HG02798 (cell line): ENCODE measurements at regions not wholly inside any gene's neighbourhood (a gene's known extent, or its start where the extent isn't known, plus 50 kb on each side); places are given as distances from the start of the nearest gene placed in this dataset.
"Not testable (repeated sequence)": the region's sequence is repeated elsewhere in the genome, so short reads cannot be mapped to it uniquely, and the experiment has no call there.

ENCODE experiments used
- ATAC-seq: cut with Tn5 transposase; IDR thresholded peaks from one replicate; pipeline ENCODE4 v1.9.1; 2021; ENCODE audit warnings: mild to moderate bottlenecking; ENCODE audit not compliant: unreplicated experiment, poor library complexity

DNA sequence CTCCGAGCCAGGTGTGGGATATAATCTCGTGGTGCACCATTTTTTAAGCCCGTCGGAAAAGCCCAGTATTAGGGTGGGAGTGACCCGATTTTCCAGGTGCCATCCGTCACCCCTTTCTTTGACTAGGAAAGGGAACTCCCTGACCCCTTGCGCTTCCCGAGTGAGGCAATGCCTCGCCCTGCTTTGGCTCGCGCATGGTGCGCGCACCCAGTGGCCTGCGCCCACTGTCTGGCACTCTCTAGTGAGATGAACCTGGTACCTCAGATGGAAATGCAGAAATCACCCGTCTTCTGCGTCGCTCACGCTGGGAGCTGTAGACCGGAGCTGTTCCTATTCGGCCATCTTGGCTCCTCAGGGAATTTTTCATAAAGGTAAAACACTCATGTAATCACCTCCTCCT is 63.9 kb downstream of the RWDD3 start:
- not testable (repeated sequence) for ATAC-seq

DNA sequence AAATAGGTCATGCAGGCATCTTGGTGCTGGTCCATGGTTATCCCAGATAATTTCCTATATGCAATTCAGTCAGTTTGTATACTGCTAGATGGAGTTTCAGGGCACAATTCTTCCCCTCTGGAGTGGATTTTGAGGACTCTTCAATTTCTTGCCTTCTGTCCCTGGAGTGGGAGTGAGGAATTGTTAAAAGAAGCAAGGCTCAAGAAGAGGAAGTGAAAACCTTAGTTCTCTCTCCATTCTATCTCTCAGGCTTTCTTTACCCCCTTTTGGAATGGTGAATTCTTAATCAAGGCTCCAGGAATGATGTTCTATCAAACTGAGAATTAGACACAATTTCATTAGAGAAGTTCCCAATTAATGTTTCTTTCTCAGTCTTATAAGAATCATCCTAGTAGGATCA is 67.1 kb downstream of the RWDD3 start:
- no peak for ATAC-seq

DNA sequence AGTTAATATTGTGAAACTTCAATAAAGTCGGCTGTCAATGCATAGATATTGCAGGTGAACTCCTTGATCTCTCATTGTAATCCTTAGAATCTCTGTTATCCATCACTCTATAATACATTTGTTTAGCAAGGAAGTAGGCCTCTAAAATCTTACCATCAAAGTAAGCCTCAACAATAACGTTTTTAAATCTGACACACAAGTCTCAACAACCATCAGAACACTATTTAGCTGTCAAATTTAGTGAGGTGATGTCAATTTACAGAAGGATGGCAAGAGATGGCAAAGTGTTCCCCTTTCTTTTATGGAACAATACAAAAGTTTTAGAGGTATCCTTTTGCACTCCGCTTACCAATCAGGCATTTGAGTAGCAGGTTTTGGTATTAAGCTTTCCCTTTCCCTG is 67.6 kb downstream of the RWDD3 start:
- no peak for ATAC-seq

DNA sequence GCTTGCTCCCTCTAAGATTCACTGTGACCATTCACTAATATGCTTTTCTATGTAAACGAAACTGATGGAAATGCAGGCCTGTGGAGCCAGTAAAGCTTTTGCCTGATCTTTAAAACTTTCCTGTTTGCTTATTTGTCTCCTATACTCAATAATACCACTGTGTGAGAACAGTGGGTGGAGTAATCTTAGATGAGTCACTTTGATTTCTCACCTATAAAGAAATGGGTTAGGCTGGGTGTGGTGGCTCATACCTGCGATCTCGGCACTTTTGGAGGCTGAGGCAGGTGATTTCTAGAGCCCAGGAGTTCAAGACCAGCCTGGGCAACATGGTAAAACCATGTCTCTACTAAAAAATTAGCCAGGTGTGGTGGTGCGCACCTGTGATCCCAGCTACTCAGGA is 70.8 kb downstream of the RWDD3 start:
- no peak for ATAC-seq

DNA sequence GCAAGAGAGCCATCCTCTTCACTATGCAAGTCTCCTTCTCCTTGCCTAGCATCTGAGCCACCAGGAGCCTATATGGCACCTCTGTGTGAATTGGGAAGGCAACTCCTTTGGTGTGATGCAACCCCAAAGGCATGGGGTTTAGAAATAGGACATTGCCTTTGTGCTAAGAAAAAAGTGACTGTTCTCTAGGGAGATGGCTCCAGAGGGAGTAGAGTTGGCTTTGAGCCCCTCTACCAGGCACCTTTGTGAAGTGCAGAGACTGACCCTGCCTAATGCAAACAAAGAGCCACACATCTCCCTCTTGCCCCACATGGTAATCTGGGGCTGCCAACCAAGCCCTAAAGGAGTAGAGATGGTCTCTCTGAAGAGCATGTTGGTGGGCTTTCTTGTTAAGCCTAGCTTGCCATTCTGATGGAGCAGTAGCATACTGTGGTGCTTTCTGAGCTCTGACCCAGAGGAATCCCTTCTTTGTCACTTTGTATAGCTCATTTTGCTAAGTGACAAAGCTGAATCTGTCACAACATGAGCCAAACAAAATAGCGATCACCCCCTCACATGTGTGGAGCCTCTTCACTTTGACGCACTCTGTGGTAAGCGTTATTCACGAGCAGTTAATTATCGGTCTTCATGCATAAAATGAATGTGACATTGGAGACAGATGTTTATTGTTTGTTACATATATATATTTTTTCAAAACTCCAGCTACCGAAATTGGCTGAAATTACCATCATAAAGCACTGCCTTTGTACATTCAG is 74.4 kb downstream of the RWDD3 start:
- ATAC-seq, result no peak

DNA sequence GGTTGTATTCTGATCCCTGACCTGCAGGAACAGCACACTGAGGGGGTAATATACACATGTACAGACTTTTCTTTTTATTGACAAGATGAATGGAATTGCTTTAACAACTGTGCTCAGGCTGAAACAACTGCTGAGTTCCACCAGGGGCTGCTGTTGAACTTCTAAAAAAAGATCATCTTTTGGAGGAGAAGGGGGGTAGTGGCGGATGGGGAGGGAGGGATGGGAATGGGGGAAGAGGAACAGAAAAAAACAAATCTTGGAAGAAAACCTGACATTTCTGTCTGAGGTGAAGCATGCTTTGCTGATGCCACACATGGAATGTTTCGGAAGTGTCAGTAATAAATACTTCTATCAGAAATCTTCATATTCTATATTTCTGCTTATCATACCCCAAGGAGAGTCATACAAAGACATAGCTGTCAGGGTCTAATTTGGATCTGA is 75.0 kb downstream of the RWDD3 start:
- no peak for ATAC-seq

DNA sequence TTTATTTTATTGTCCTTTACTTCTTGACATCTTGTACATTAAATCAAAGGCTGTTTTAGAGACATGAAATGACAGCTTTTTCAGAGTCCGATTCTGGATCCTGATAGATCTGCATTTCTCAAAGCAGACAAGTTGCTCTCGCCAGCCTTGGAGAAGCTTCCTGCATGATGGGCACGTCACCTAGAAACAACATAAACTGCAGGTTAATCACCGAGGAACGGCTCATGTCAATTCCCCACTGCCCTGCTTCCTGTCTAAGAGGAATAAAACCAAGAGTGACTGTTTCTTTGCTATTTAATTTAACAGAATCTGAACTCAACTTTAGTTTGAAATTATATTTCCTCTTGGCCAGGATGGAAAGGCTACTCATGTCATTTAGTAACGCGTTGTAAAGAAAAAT is 77.0 kb downstream of the RWDD3 start:
- ATAC-seq, result no peak

DNA sequence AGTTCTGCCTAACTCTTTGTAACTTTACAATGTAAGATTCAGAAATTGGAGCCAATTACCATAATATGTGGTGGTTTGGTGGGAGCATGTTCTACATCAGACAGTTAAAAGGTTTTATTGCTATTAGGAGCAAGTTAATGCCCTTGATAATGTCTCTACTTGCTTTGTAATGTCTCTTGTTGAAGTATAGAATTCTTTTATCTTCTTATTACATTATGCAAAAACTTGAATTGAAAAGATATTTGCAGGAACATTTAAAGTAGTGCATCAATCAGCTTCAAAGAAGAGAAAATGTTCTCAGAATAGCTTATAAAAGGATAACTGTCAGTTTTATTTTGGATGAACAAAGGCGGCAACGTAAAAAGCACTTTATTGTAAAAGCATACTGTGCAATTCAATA is 77.8 kb downstream of the RWDD3 start:
- ATAC-seq, result no peak

DNA sequence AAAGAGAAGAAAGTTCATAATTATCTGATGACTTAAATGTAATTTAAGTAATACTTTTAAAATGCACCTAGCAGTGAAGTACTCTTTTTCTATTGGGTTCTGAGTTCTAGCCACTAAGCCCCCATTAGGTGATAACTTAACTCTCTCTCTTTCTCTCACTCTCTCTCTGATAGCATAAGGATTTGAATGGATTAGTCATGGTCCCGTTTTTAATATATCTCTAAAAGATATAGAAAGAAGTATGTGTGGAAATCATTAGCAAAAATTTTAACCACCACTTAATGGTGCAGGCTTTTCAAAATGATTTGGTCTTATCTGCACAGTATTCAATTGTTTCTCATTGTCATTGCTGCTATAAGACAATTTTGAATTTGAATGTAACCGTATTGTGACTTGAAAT is 78.2 kb downstream of the RWDD3 start:
- no peak for ATAC-seq

DNA sequence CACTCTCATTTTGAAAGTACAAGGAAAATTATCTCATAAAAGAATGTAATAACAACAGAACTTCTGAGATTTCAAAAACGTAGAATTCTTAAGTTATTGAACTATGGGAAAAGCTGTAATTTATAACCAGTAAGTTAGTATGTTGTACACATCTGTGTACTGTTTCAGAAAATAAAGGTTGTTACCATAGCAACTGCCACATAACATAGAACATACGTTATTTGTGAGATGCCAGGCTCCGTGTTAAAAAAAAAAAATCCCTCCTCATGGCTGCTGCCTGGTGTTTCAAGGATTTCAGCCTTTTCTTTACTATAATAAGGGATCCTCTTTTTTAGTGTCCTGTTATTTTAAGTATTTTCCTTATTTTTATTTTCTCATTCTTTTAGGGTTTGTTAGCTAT is 79.5 kb downstream of the RWDD3 start:
- ATAC-seq, result no peak

DNA sequence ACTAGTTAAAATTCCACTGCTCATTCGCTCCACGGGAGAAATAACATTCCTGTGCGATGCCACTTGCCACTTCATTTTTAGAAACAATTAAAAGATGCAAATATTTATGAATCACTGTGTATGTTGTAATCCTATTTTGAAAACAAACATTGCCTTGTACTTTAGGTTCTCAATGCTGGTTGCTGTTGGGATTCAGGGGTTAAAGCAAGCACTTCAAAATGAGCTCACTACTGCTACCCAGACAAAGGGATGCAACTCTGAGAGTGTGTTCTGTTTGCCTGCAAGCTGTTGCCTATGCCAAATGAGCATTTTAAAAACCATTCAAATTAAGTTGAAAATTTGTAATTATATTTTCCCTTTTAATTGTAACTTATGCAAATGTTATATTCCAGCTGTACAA is 87.5 kb downstream of the RWDD3 start:
- no peak for ATAC-seq

DNA sequence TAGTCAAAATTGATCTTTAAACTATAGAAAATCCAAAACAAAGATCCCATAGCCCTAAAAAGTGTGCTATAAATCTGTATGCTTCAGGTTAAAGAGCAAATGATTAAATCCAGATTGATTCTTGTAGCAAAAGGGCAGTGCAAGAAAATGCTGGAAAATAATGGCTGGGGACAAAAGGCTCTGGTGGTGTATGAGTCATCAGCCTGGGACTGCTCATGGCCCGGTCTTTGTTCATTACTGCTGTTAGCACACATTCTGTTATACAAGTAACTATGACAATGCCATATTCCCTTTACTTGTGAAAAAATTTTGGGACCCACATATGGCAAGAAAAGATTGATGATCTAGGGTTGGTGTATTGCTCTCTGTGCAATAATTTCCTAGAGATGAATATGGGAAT is 89.1 kb downstream of the RWDD3 start:
- ATAC-seq, result no peak

DNA sequence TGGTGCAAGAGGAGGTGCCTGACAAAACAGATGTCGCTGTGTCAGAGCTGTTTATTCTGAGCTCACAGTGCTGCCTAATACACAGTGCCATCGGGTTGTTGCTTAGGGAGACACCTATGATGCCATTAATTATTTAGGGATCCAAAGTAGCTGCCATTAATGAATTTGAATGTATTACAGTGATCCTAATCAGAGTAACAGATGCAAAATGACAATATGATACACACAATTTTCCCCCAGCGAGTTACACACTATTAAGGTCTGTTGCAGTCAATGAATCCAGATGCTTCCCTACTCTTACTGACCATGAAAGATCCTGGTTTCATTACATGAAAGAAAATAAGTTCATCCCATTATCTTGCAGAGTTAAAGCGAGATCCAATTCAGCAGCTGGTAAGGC is 91.3 kb downstream of the RWDD3 start:
- no peak for ATAC-seq

DNA sequence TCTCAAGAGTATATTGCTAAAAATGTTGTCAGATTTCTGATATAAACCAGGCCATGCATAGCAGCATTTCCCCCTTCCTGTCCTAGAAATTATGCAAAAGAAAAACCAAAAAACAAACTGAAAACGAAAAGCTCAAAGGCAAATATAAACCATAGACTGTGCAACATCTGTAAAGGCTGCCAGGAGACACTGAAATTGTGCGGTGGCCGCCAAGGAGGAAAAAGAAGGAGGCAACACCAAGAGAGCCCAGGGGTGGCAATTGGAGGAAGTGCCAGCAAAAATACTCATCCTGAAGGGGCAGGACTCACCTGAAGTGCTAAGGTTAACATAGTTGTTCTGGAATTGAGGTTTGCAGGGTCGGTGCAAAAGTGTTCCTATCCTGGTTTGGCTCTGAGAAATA is 92.0 kb downstream of the RWDD3 start:
- no peak for ATAC-seq

DNA sequence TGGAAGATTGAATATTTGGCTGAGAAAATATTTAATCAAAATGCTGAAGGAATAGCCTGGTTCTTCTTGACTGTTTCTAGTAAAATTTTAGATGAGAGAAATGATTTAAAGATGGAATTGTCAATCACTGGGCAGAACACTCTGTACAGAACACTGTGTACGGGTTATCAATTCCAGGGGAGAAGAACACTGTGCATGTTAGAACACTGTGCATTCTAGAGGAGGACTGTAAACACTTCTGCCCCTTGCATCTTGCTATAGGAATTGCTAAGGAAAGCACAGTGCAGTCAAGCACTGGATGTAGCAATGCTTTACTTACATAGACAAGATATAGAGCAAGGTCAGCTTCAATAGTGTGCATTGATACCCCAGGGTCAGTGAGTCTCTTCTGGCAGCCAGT is 98.7 kb downstream of the RWDD3 start:
- no peak for ATAC-seq

DNA sequence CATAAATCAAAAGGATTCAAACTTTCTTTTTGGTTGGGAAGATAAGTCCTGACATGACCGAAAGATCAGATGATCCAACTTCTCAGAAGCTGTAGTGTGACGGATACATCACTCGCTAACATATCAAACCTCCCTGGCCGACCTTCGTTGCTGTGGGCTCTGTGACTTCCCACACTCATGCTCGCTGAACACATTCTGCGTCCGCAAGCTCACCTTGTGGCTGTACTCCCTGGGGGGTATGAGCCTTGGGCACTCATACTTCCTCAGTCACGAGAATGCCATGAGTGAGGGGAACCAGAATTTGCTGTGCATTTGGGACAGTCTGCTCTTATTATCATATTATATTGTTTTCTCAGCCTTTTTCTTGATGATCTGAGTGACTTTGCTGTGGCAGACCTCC is 105.4 kb downstream of the RWDD3 start:
- no peak for ATAC-seq

DNA sequence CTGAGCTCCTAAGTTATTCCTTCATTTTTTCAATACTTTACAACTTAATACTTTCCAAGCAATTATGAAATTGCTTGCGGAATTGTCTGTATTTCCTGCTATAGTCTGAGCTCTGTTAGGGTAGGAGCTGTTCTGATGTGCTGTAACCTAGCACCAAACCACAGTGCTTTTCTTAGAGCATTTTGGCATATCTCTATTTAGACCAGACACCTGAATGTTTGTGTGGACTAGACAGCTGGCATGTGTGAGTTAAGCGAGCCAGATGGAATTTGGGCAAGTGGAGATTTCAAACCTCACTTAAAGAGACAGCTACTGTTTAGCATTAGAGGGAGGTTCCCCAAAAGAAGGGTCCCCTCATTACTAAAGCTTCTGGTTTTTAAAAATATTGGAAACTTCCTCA is 106.1 kb downstream of the RWDD3 start:
- no peak for ATAC-seq

DNA sequence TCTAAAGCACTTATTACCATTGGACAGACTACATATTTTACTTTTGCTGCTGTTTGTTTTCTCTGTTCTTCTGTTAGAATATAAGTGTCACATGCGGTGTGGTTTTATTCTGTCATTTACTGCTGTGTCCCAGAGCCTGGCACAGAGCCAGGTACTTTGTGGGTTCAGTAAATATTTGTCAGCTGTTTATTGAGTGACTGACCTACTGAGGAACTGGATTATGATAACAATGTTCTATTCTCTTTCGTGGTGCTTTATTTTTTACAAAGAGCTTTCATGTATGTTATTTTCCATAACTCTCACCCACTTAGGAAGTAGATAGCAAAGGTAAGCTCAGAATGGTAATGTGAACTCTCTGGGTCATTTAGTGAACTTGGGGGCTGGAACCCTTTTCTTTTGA is 118.8 kb downstream of the RWDD3 start:
- no peak for ATAC-seq

DNA sequence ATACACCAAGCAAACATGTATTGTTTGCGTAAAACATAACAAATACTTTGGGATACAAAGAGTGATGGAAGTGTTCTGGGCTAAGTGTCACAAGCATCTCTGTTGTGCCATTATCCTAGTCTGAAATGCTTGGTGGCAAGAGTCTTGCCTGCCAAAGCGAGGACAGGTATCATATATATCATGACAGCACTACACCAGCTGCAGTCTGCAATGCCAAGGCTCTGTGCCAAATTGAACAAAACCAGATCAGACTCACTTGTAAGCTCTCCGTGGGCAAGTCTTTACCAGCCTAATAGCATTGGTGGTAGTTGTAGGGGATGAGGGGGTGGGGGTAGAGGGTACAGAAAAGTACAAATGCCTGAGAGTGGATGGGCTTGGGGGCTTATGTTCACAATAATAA is 119.2 kb downstream of the RWDD3 start:
- no peak for ATAC-seq

DNA sequence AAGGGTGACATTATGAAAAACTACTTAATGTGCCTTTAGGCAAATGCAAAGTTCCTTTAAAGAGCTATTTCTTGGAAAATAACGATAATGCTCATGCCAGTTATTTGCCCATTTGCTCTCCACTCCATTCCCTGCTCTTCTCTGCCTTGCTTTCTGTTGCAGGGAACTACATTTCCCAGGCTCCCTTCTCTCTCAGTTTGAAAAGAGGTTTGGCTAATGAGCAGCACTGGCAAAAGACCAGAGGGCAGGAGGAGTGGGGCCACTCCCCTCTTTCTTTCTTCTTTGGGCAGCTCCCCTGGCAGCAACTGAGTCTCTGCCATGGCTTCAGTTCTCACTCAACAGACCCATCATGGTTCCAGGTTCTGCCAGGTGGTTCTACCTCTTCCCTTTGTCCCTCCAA is 130.5 kb downstream of the RWDD3 start:
- no peak for ATAC-seq

DNA sequence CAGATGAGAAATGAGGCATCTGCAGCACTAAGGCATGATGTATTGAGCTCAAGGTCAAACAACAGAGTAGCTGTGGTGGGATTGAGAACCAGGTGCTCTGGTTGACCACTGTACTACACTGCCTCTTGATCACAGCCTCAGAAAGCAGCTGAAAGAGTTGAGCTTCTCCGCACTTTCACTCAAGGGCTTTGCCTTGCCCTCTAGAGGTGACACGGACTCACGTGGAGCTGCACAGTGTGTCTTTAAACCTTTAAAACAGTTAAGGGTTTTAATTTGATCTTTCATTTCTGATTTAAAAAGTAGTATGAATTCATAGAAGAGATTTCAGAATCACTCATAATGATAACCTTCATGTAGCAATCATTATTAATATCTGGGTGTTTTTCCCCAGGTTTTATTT is 132.5 kb downstream of the RWDD3 start:
- no peak for ATAC-seq

DNA sequence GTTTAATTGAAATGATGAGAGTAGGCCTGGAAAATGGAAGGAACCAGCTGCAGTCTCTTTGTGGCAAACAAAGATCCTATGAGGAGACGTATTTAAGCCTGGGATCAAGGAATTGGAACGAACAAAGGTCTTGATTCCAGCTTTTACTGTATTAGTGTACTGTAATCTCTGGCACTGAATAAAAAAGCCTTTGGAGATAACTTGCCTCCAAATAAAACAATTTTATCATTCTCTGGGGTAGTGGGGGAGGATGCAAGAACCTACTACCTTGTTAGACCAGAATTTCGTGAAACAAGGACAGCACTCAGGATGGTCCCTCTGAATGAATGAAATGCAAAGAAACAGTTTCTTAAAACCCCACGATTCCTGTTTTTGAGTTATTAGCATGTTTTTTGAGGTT is 134.2 kb downstream of the RWDD3 start:
- ATAC-seq, result no peak
